PC-3 (cell line): ENCODE measurements at regions not wholly inside any gene's neighbourhood (a gene's known extent, or its start where the extent isn't known, plus 50 kb on each side); places are given as distances from the start of the nearest gene placed in this dataset.

Experiments used
- ATAC-seq: fragments of 200-7000 bp; cut with Tn5 transposase; 2 replicates; pipeline ENCODE4 v1.9.1; 2020; ENCODE audit warnings: mild to moderate bottlenecking, moderate library complexity
- BruUV-seq: library from RNA; stranded (reverse); fragments of 400-500 nt; replicated peaks from 2 replicates; lab custom pipeline; 2021; lab: Mats Ljungman, UMichigan
- CTCF ChIA-PET: fragments of 300-600 bp; sonication (Branson Sonifier 250); formaldehyde crosslinking; loops from one replicate; lab custom pipeline; 2022; ENCODE audit warnings: antibody characterized with exemption; lab: Charles Lee
- POLR2A ChIA-PET: fragments of 300-600 bp; sonication (Branson Sonifier 250); formaldehyde crosslinking; loops from one replicate; lab custom pipeline; 2022; ENCODE audit warnings: antibody characterized with exemption; ENCODE audit not compliant: unreplicated experiment; lab: Charles Lee
- DNase-seq: peaks from one replicate; pipeline ENCODE4 v3.0.0-alpha.2; 2015
- H2AFZ ChIP-seq: fragments of 300-600 bp; sonication (generic); 2 replicates; pipeline ENCODE4 v1.6.0; 2016; ENCODE audit warnings: antibody characterized with exemption, low read length
- H3F3A ChIP-seq: fragments of 300-600 bp; sonication (generic); one replicate; pipeline ENCODE4 v1.6.0; 2017; ENCODE audit warnings: antibody characterized with exemption, low read length, control low read depth, mild to moderate bottlenecking; ENCODE audit not compliant: unreplicated experiment
- H3K27ac ChIP-seq: fragments of 300-600 bp; sonication (generic); 2 replicates; pipeline ENCODE4 v1.5.1; 2016; ENCODE audit warnings: mild to moderate bottlenecking, low read length
- H3K27me3 ChIP-seq: fragments of 300-600 bp; sonication (generic); 2 replicates; pipeline ENCODE4 v1.6.1; 2016; ENCODE audit warnings: low read length, mixed read lengths
- H3K36me3 ChIP-seq: fragments of 300-600 bp; sonication (generic); 2 replicates; pipeline ENCODE4 v1.6.1; 2016; ENCODE audit warnings: low read depth, mixed run types, low read length, mixed read lengths
- H3K4me1 ChIP-seq: fragments of 300-600 bp; sonication (generic); 2 replicates; pipeline ENCODE4 v1.5.1; 2016; ENCODE audit warnings: low read length; ENCODE audit not compliant: insufficient read depth
- H3K4me2 ChIP-seq: fragments of 300-600 bp; sonication (generic); 2 replicates; pipeline ENCODE4 v1.6.0; 2016; ENCODE audit warnings: low read length
- H3K4me3 ChIP-seq: fragments of 300-600 bp; sonication (generic); 2 replicates; pipeline ENCODE4 v1.5.1; 2016; ENCODE audit warnings: mild to moderate bottlenecking, low read length, mixed read lengths
- H3K79me2 ChIP-seq: fragments of 300-600 bp; sonication (generic); 2 replicates; pipeline ENCODE4 v1.6.1; 2017; ENCODE audit warnings: low read length, mixed read lengths
- H3K9ac ChIP-seq: fragments of 300-600 bp; sonication (generic); 2 replicates; pipeline ENCODE4 v1.6.0; 2016; ENCODE audit warnings: mild to moderate bottlenecking, low read length
- H3K9me2 ChIP-seq: fragments of 300-600 bp; sonication (generic); replicated peaks from 2 replicates; pipeline ENCODE4 v1.6.1; 2016; ENCODE audit warnings: mixed run types, low read length, mixed read lengths
- H3K9me3 ChIP-seq: fragments of 300-600 bp; sonication (generic); 2 replicates; pipeline ENCODE4 v1.6.1; 2016; ENCODE audit warnings: low read length, mixed read lengths
- H4K20me1 ChIP-seq: fragments of 300-600 bp; sonication (generic); 2 replicates; pipeline ENCODE4 v1.6.1; 2016; ENCODE audit warnings: low read length, mixed read lengths
- EZH2 ChIP-seq: fragments of 300-600 bp; sonication (generic); IDR thresholded peaks from one replicate; pipeline ENCODE4 v1.6.1; 2017; ENCODE audit warnings: antibody characterized with exemption, mild to moderate bottlenecking, low read length; ENCODE audit not compliant: unreplicated experiment
- EZH2phosphoT487 ChIP-seq: fragments of 300-600 bp; sonication (generic); IDR thresholded peaks from 2 replicates; pipeline ENCODE4 v1.6.1; 2018; ENCODE audit warnings: mild to moderate bottlenecking, antibody characterized with exemption, low read length, borderline replicate concordance
- intact Hi-C: fragments of 100-400 bp; cut with micrococcal nuclease; formaldehyde crosslinking; loops from 2 replicates; pipeline ENCODE4 v1.9.0; 2023
- TF ChIP-seq, protein P1 (sequence below): fragments of 300-600 bp; sonication (generic); conservative IDR thresholded peaks from 2 replicates; pipeline ENCODE4 v1.5.1; 2017; ENCODE audit warnings: antibody characterized with exemption, low read depth, mild to moderate bottlenecking, low read length

DNA sequence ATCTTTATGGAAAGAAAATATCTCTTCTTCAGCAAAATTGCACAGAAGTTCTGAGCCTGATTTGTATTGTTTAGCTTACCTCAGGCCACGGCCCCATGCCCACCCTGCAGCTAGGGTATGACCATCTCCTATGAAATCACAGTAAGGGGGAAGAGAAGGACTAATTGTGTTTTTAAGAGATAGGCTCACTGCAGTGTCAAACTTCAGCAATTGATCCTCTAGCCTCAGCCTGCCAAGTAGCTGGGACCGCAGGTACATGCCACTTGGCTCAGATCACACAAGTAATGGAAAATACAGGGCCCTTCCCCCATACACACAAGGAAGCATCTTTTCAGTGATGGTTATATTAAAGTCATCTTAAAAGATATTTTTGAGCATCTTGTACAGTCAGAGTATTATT lies 60.0 kb downstream of the DMAC1 start:
- Histone ChIP-seq H3K27ac (no peak overlapping the region), H3K27me3 (no peaks in the 10 kb centered on the region), H3K4me2 (no peak overlapping the region), H3K9me3 (no peaks in the 10 kb centered on the region), H3K4me1 (no peaks in the 10 kb centered on the region), H4K20me1 (no peaks in the 10 kb centered on the region), H2AFZ (no peak overlapping the region), H3K9ac (no peak overlapping the region), H3F3A (no peaks in the 10 kb centered on the region), H3K36me3 (no peaks in the 10 kb centered on the region), H3K4me3 (no peak overlapping the region), H3K9me2 (no peaks in the 10 kb centered on the region), H3K79me2 (no peaks in the 10 kb centered on the region)
- ATAC-seq, result no peak
- BruUV-seq, result no TSS peak
- ChIA-PET CTCF (no interaction called here), POLR2A (no interaction called here)
- TF ChIP-seq, protein P1, sequence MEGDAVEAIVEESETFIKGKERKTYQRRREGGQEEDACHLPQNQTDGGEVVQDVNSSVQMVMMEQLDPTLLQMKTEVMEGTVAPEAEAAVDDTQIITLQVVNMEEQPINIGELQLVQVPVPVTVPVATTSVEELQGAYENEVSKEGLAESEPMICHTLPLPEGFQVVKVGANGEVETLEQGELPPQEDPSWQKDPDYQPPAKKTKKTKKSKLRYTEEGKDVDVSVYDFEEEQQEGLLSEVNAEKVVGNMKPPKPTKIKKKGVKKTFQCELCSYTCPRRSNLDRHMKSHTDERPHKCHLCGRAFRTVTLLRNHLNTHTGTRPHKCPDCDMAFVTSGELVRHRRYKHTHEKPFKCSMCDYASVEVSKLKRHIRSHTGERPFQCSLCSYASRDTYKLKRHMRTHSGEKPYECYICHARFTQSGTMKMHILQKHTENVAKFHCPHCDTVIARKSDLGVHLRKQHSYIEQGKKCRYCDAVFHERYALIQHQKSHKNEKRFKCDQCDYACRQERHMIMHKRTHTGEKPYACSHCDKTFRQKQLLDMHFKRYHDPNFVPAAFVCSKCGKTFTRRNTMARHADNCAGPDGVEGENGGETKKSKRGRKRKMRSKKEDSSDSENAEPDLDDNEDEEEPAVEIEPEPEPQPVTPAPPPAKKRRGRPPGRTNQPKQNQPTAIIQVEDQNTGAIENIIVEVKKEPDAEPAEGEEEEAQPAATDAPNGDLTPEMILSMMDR, result no peak
- no peak for TF ChIP-seq EZH2
- TF ChIP-seq EZH2phosphoT487, result no peak
- DNase-seq, result no peak
- intact Hi-C loops, result no loop called here

DNA sequence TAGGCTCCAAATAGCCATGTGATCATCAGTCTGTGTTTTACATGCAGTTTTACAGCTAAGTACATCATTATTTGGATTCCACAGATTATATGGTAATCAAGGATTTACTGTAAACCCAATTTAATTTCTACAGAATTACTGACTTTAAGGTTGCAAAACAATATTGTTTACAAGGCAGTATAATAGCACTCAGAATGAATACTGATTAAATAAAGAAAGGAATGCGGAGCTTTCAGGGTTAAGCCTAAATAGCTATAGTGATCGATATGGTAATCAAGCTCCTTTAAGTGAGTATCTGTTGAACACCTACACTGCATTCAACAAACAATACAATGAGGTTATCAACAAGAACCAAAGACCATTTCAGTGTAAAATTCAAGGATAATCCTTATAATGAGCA lies 64.3 kb downstream of the DMAC1 start:
- Histone ChIP-seq H3K79me2 (no peaks in the 10 kb centered on the region), H3K4me2 (no peak overlapping the region), H3K27me3 (no peaks in the 10 kb centered on the region), H3K9ac (no peak overlapping the region), H3K27ac (no peak overlapping the region), H3K9me2 (no peaks in the 10 kb centered on the region), H3F3A (no peaks in the 10 kb centered on the region), H4K20me1 (no peaks in the 10 kb centered on the region), H3K9me3 (no peaks in the 10 kb centered on the region), H3K4me3 (no peak overlapping the region), H3K4me1 (no peaks in the 10 kb centered on the region), H3K36me3 (no peaks in the 10 kb centered on the region), H2AFZ (no peak overlapping the region)
- POLR2A ChIA-PET, result no interaction called here
- TF ChIP-seq EZH2 (no peak), EZH2phosphoT487 (no peak)
- TF ChIP-seq, protein P1, result no peak
- no TSS peak for BruUV-seq
- intact Hi-C loops, result no loop called here
- no peak for ATAC-seq
- no peak for DNase-seq
- CTCF ChIA-PET, result no interaction called here

DNA sequence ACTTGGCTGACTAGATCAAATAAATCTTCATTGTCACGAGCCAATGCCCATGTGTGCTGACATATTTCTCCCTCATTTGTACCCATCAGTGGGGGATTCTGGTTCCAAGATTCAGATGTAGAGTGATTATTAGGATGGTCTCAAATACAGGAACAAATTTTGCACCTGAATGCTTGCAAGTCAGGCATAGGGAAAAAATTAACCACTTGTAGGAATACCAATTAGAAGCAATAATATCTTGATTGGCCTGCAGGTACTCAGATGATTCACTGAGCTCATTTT lies 69.5 kb downstream of the DMAC1 start:
- H3K4me2 ChIP-seq, result no peak overlapping the region
- H3K36me3 ChIP-seq, result no peaks in the 10 kb centered on the region
- no peaks in the 10 kb centered on the region for H3K4me1 ChIP-seq
- no peak overlapping the region for H3K27ac ChIP-seq
- TF ChIP-seq, protein P1, result no peak
- TF ChIP-seq EZH2phosphoT487 (no peak), EZH2 (no peak)
- ATAC-seq (no peak), DNase-seq (no peak)
- H2AFZ ChIP-seq, result no peak overlapping the region
- intact Hi-C loops, result no loop called here
- no TSS peak for BruUV-seq
- no peaks in the 10 kb centered on the region for H3K9me2 ChIP-seq
- H3K4me3 ChIP-seq, result no peak overlapping the region
- H3K27me3 ChIP-seq, result no peaks in the 10 kb centered on the region
- no peaks in the 10 kb centered on the region for H4K20me1 ChIP-seq
- ChIA-PET POLR2A (no interaction called here), CTCF (no interaction called here)
- no peaks in the 10 kb centered on the region for H3K79me2 ChIP-seq
- H3K9ac ChIP-seq, result no peak overlapping the region
- H3K9me3 ChIP-seq, result no peaks in the 10 kb centered on the region
- no peaks in the 10 kb centered on the region for H3F3A ChIP-seq
